Bone marrow (tissue), 2 donors: ENCODE measurements at regions not wholly inside any gene's neighbourhood (a gene's known extent, or its start where the extent isn't known, plus 50 kb on each side); places are given as distances from the start of the nearest gene placed in this dataset.
A peak's percentile ranks its signal among the peaks of the same experiment; 100 is the strongest.

ENCODE experiments used
- DNase-seq, 2 donors: peaks; one replicate each; lab custom pipeline; 2025; lab: John Stamatoyannopoulos, UW

DNA sequence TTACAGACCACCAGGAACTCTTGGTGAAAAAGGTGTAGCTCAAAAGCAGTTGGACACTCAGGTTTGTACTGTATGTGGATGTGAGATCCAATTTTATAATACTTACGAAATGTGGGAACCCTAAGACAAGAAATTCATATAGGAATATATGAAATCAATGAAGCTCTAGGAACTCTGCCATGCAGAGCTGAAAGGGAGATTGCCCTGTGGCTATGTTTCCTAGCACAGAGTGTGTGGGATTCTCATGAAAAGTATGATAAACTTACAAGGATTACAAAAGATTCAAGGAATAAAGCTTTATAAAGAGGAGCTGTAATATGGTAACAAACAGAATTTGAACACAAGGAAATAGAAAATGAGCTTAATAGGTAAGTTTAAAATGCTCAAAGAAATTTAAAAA lies 205.7 kb upstream of the FAM83B start:
- DNase-seq: no peak

DNA sequence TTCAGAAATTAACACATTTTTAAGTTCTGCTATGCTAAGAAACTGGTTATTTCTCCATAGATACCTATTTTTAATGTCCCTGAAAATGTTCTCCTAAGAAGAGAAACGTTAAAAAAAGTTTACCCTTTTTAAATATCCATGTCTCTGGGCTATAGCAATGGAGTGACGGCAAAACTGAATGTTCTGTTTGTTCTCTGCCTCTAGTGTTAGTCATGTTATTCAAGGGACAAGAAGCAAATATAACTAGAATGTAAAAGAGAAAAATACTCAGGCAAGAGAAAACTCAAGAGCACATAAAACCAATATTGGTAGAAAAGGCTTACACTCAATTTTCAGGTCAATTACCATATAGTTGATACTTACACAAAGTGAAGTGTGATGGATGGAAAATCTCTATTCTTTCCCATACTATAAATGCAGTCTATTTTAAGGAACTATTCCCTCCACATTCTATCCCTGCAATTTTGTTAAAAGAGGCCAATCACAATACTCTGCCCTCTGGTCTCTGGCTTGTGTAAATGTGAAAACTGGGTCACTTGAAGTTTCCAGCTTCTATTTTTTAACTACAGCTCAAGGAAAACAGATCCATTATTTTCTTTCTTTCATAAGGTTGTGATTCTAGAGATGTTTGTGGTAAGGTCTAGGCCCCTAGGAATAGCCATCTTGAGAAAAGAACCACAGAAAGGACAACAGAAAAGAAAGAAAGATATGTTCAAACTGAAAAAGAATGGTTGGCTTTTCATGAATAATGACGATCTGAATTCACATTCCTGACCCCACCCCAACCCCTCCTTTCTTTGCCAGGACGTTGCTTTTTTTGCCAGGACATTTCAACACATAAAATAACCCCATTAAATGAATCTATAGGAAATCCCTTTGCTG lies 200.3 kb upstream of the FAM83B start:
- DNase-seq: no peak

DNA sequence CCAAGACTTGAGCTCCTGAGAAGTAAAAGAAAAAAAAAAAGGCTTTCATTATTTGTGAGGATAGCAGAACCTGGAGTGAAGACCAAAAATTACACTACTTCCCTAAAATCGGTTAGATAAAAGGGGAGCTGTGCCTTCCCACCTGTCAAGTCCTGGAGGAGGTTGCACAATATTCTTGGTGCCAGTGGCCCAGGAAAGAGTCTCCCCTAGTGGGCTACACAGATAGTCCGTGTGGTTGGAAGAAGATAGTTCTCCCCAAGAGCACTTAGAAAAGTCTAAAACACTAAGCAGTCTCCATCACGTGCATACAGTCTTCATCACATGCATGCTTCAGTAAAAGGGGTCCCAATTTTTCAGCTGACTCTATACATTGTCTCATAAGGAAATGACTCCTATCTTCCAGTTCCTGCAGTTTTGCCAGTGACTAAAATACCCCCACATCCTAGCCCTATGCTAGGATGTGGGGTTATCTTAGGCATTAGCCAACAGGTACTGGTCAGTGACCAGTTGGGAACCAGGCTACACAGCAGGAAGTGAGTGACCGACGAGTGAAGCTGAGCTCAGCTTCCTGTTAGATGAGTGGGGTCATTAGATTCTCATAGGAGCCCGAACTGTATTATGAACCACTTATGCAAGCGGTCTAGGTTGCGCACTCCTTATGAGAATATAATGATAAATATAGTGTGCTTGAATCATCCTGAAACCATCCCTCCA lies 199.5 kb upstream of the FAM83B start:
- no peak for DNase-seq

DNA sequence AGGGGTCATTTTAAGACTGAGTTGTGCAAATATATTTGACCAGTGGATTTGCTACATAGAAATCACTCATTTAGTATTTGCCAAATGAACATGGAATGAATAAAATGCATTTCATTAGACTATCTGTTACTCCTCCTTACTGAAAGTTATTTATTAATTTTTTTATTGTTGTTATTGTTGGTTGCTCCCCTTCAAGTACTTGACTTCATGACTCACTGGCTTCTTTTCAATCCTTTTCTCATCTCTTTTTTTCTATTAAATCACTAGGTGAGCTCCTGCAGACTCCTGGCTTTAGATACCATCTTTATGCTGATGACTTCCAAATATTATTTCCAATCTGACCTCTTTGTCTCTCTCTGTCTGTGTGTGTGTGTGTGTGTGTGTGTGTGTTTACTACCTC lies 192.2 kb upstream of the FAM83B start:
- no peak for DNase-seq

DNA sequence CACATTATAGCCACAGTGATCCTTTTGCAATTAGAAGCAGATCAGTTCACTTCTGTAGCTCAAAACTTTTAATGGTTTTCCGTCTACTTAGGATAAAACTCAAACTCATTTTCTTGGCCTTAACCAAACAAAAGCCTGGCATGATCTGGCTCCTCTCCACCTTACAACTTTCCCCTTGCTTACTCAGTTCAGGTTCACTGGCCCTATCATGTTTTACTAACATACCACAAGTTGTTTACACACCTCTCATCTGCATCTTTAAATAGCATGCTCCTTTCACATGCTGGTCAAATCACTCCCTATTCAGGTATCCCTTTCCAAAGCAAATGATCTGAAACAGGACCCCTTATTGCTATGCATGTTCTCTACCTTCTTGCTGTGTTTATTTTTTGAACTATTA lies 191.4 kb upstream of the FAM83B start:
- no peak for DNase-seq

DNA sequence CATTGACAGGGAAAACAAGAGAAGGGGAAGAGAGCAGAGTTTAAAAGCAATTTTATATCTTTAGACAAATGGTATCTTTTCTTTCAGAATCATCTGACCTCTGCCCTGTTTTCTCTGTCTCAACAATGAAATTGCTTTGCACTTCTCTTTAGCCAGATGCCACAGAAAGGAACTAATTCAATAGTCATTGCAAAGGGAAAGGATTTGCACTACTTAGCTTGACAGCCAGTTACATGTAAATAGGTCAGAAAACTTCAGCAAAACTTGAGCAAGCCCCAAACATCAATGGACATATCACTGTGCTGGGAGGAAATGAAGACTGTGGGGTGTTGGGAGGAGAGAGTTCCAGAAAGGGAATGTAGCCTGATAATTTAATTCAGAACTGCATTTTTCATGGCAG lies 181.3 kb upstream of the FAM83B start:
- DNase-seq: no peak

DNA sequence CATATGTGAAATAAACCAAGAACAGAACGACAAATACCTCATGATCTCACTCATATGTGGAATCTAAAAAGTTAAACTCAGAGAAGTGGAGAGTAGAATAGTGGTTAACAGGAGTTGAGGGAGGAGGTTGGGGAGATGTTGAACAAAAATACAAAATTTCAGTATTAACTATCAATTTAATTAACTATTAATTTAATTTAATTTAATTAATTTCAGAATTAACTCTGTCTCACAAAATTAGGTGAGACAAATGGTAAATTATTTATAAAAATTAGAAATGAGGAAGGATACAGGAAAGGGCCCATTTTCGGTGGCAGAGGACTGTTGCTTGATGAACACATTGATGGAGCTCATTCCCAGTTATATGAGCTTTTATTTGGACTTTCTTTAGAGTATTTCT lies 166.0 kb upstream of the FAM83B start:
- DNase-seq: no peak

DNA sequence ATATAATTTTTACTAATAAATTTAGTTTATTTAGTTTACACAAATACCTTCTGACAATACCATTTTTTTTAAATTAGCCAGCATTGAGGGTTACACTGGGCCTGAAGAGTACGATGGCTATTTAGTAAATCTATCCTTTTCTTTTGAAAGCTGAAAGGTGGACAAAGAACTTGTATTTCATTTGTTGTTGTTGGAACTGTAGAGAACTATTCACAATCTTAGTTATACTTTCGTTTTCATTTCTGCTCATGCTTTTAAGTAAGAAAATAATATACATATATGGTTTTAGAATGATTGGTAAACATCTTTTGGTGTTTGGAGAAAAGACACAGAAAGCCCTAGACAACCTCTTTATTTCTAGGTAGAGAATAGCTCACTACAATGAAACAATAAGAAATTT lies 165.3 kb upstream of the FAM83B start:
- DNase-seq: no peak

DNA sequence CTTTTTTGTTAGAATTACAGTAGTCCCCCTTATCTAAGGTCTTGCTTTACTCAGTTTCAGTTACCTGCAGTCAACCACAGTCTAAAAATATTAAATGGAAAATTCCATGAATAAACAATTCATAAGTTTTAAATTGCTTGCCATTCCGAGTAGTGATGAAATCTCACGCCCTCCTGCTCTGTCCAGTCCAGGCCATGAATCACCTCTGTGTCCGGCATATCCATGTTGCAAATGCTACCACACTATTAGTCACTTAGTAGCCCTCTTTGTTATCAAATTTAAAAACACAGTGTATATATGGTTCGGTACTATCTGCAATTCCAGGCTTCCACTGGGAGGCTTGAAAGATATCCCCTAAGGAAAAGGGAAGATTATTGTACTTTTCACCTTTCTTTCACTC lies 164.6 kb upstream of the FAM83B start:
- DNase-seq: no peak

DNA sequence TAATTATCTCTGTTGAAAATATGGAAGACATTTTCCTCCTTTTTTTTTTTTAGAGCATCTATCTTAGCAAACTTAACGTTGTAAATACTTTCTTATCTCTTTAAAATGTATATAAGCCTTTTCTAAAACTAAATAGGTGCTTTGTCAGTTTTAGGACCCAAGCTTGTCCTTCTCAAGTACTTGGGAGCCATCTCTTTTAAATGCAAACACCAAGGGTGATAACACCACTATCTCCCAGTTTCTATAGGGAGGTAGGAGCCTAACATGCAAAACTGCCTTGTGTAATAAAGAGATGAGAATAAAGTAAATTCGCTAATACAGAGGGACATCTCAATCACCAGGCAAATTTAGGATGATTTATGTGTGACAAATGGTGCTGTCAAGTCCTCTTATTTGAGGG lies 157.0 kb upstream of the FAM83B start:
- DNase-seq: no peak

DNA sequence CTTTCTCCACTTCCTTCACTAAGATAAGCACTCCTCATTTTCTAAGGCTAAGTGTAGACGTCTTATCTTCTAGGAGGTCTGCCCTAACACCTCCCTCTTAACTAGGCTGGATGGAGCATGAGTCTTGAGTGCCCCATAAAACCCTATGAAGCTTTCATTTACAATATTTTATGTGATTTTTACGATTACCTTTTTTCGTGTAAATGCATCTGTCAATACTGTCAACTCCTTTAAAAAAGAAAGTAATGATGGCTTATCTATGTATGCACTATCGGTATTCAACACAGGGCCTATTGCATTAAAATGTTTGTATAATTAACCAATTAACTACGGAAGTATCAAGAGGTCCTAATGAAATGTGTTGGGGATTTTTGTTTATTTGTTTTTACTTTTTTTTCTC lies 156.0 kb upstream of the FAM83B start:
- DNase-seq: no peak

DNA sequence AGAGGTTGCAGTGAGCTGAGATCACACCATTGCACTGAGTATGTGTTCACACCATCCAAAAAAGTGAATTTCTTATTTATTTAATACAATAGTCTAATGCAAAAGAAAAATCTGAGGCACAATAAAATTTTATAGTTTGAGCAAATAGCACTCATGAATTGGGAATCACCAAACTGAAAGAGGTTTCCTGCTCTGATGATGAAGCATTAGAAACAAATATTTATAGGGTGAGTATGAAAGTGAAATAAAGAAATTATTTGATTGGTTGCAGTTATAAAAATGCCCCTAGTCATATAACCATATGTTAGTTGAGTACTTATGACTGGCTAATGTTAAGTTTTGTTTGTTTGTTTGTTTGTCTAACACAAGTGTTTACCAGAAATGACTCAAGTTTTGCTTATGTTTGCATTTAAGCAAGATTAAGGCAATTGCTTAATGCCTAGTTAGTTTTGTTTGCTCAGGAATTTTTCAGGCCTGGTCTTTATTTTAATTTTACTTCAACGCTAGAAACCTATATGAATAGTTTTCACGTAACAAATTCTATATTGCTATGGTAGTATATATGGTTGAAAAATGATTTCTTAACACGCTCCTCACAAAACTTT lies 151.5 kb upstream of the FAM83B start:
- DNase-seq: no peak

DNA sequence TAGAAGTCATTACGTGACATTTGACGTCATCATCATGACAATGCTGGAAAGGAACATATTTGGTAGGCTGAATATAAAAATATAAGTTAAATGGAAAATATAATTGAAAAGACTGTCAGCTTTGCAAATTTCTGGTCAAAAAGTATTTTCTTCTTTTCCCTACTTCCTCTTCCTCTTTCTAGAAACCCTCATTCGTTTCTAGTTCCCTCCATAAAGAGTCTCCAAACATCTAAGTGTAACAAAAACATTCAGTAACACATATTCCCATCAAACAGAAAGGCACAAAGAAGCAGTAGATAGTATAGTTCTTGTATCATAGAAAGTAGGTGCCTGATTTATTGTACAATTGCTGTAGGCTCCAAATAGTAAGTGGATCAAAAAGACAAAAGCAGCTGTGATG lies 150.8 kb upstream of the FAM83B start:
- peak in 1 of 2 donors; percentile 13 for DNase-seq

DNA sequence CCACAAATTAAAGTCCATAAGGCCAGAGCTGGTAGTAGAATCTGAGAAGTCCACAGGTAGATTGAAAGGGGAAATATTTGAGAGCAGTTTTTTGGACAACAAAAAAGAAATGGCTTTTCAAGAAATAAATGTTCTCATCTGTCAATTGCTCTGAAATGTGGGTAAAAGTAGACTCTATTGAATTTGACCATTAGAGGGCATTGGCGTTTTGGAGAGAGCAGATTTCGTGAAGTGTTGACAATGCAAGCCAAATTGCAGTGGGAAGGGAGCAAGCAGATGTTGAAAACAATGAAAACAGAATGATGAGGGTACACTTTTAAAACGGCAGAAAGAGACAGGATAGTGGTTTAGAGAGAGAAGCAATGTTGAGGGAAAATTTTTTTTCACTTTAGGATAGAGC lies 149.1 kb upstream of the FAM83B start:
- no peak for DNase-seq

DNA sequence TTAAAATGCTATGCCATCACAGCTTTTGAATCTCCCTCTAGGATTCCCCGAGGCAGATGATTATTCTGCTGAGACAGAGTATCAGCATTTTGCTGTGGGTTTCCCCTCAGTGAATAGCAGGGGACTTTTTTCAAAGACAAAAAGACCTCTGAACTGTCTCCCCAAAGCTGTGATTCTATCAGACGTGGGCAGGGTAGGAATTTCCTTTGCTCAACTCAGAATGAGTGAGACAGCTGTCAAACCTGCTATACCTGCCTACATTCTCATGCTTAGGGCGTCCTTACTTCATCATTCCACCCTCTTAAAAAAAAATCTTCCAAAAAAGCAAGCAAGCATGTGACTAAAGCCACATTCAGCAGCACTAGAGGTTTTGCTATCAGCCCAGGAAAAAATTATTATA lies 147.6 kb upstream of the FAM83B start:
- no peak for DNase-seq

DNA sequence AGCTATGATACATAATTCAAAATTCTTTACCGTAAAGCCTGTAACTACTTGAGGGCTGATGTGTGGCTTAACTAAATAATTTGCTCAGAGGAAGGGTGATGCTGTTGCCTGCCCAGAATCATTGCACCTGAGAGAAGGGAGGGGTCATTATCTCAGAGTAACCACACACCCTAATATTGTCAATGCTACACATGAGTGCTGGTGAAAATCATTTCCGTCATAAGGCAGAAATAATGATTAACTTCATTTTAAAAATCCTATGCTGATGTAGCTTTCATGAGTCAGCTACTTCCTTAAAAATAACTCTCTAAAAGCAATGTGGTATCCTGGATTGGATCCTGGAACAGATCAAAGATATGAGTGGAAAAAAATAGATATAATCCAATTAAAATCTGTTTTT lies 146.4 kb upstream of the FAM83B start:
- DNase-seq: no peak

DNA sequence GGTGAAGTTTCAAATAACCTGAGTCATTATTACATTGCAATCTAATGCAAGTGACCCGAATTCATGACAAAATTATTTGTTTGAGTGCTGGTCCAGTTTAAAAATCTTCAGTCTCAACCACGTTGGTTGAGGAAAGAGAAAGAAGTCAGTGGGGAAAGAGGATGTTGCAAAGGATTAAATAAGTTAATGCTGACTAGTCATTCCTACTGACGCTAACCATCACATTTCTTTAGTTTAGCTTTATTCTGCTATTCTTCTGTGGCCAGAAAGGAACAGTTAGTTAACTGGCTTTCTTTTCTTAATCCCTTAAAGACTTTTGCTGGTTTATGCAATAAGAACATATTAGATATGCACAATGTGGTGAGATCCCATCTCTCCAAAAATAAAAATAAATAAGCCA lies 143.8 kb upstream of the FAM83B start:
- no peak for DNase-seq

DNA sequence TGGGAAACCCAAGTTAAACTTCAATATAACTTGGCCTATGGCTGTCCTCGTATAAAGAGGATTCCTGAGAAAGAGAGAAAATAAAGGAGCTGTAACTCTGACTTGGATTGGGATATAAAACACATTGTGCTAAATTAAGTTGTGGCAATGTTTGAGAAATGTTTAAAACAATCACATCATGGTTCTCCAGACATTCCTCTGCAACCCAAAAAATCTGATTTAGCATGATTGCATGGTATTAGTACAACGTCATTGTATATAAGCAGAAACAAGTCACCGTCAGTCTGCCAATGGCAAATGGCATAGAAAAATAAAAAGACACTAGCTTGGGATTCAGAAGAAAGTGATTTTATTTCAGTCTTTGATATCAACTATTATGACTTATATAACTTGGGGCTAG lies 140.2 kb upstream of the FAM83B start:
- DNase-seq: no peak

DNA sequence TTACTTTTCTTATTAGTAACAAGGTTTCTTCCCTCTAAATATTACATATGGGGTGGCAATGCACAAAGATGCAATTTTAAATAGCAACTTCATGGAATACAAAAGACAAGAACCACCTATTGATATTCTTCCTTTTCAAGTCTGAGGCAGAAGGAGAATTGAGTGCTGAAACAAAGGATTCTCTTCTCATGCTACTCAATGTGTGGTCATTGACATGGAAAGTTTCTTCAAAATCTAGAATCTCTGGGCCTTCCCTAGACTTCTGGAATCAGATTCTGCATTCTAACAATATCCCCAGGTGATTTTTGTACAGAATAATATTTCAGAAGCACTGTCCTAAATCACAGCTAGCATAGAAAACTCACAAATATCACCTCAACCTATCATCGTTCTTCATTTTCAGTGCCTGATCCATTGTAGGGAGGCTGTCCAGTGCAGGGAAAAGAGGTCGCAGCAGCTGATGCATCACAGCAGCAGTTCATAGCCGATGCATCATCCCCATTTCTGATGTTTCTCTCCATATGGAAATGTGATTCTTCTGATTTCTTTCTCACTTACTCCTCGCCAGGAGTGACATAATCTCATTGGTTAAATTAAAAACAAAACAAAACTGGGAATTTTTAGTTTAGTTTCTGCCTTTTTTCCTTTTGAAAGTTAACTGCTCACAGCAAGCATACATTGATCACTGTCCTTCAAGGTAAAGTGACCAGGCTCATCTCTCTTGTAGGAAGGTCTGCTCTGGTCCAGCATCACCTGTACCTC lies 139.5 kb upstream of the FAM83B start:
- no peak for DNase-seq

DNA sequence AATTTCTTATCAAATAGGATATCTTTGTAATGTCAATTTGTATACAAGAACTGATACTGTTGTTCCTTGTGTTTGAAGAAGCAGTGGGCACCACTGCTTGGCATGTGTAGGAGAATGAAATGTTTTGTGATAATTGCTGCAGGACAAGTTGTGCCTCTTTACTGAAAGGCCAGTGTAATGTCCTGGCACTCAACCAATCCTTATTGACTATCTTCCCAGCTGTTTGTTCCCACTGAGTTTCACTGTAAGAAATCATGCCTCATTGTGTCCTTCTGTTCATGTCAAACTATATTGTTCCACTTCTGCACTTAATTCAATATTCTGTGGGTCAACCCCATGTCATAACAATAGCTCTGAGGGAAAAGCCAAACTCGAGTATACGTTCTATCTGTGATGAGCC lies 136.1 kb upstream of the FAM83B start:
- DNase-seq: no peak

DNA sequence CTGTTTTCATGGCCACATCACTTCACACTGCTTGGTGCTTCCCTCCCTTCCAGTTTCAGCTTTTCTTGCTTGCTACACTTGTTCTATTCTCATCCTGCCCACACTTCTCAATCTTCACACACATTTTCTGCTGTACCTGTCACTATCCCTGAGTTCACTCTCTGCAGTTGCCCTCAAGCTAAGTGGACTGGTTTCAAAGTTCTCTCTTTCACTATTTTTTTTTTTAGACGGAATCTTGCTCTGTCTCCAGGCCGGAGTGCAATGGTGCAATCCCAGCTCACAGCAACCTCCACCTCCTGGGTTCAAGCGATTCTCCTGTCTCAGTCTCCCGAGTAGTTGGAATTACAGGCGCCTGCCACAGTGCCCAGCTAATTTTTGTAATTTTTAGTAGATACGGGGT lies 130.6 kb upstream of the FAM83B start:
- no peak for DNase-seq

DNA sequence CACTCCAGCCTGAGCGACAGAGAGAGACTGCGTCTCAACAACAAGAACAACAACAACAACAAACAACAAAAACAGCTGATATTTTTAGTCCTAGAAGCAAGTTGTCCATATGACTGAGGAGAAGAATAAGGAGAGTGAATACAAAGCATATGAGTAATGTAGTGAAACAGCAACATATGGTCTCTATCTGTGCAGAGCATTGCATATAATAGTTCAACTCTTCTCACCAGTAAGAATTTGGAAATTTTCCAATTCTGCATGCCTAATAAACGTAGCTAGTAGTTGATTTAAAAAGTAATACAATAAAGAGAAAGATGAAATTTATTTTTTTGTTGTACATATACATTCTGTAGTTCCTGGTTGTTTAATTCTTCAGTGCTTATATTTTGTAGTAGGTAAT lies 129.7 kb upstream of the FAM83B start:
- DNase-seq: no peak
